ENCODE measurements at regions not wholly inside any gene's neighbourhood (a gene's known extent, or its start where the extent isn't known, plus 50 kb on each side); places are given as distances from the start of the nearest gene placed in this dataset.

DNA sequence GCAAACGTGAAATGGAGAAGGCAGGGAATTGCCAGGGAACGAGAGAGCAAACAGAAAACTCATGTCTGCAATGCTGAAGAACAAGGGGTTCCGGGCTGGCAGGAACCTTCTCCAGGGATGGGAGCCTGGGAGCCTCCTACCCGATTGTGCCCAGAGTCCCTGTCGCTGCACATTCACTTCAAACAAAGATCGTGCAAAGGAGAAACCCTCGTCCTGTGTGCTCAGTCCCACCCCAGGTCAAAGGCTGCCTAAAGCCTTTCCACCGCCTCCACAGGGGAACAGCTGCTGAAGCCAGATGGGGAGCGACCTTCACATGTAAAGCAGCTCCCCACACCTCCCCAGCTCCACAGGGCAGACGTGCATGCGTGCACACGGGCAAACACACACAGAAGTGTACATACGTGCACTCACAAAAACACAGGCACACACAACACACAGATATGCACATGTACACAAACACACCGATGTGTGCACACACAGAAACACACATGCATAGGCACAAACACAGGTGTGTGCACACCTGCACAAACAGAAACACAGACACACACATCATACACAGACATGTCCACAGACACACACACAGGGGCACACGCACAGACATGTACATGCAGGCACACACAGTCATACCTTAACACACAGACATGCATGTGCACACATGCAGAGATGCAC lies 460.1 kb upstream of the SALL3 start:
- DNase-seq (ENCODE audit: low read depth): no peak
- Histone ChIP-seq H3K27me3 (ENCODE audit: control insufficient read depth, insufficient read depth, low read length) (no peaks in the 10 kb centered on the region), H3K36me3 (ENCODE audit: control insufficient read depth, insufficient read depth, low read length) (no peaks in the 10 kb centered on the region), H3K4me3 (ENCODE audit: low read depth, low read length) (no peak overlapping the region)
- TF ChIP-seq, protein P1, sequence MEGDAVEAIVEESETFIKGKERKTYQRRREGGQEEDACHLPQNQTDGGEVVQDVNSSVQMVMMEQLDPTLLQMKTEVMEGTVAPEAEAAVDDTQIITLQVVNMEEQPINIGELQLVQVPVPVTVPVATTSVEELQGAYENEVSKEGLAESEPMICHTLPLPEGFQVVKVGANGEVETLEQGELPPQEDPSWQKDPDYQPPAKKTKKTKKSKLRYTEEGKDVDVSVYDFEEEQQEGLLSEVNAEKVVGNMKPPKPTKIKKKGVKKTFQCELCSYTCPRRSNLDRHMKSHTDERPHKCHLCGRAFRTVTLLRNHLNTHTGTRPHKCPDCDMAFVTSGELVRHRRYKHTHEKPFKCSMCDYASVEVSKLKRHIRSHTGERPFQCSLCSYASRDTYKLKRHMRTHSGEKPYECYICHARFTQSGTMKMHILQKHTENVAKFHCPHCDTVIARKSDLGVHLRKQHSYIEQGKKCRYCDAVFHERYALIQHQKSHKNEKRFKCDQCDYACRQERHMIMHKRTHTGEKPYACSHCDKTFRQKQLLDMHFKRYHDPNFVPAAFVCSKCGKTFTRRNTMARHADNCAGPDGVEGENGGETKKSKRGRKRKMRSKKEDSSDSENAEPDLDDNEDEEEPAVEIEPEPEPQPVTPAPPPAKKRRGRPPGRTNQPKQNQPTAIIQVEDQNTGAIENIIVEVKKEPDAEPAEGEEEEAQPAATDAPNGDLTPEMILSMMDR (IDR thresholded peaks at IDR 0.05; ENCODE audit: insufficient read depth, low read length, poor library complexity, severe bottlenecking): no peak

DNA sequence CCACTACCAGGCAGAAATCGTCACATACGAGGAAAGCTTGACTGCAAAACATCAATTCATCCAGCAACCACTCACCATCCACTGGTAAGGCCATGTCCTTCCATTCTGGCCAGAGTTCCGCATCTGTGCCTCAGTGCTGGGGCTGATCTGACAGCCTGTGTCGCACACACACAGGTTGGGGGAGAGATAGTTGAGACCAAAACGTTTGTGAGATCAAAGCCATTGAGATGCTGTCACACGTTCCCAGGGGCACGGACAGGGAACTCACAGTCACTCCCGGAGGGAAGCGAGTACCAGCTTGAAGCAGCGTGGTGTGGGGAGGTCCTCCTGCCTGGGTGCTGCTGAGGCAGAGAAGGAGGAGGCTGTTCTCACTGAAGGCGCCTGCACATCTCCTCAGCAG lies 458.5 kb upstream of the SALL3 start:
- DNase-seq (ENCODE audit: low read depth): no peak
- TF ChIP-seq, protein P1 (IDR thresholded peaks at IDR 0.05; ENCODE audit: insufficient read depth, low read length, poor library complexity, severe bottlenecking): no peak
- H3K27me3 ChIP-seq (ENCODE audit: control insufficient read depth, insufficient read depth, low read length): no peaks in the 10 kb centered on the region
- H3K36me3 ChIP-seq (ENCODE audit: control insufficient read depth, insufficient read depth, low read length): no peaks in the 10 kb centered on the region
- H3K4me3 ChIP-seq (ENCODE audit: low read depth, low read length): no peak overlapping the region

DNA sequence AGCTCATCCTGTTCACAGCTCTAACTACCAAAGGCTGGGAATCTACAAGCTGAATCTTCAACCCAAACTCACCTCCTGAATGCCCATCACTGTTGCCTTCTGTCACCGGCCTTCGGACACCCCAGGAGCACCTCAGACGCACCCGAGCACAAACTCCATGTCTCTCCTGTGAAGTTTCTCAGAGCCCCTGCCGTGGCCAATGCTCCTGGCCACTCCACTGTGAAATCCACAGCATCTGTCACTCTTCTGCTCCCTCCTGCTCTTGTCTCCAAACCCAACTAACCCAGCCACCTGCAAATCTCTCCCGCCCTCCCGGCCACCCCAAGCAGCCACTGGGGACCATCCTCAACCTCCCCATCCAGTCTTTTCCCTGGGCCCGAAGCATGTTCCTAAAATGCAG lies 457.9 kb upstream of the SALL3 start:
- DNase-seq (ENCODE audit: low read depth): no peak
- Histone ChIP-seq H3K4me3 (ENCODE audit: low read depth, low read length) (no peak overlapping the region), H3K27me3 (ENCODE audit: control insufficient read depth, insufficient read depth, low read length) (no peaks in the 10 kb centered on the region), H3K36me3 (ENCODE audit: control insufficient read depth, insufficient read depth, low read length) (no peaks in the 10 kb centered on the region)
- TF ChIP-seq, protein P1 (IDR thresholded peaks at IDR 0.05; ENCODE audit: insufficient read depth, low read length, poor library complexity, severe bottlenecking): no peak

DNA sequence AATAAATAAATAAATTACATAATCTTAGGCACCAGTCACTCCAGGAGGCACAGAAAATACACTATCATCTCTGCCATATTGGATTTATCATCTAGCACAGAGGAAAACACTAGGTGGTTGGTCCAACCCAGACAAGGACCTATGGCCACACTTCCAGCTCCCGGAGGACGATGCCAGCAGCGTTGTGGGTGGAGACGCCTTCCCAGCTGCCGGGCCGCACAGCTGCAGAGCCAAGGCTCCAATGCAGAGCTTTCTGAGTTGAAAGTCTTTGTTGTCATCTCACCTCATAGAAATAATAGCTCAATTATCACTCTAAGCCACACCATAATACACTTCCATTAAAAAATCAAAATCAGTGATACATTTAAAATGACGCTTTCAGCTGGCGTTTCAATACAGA lies 457.1 kb upstream of the SALL3 start:
- Histone ChIP-seq H3K36me3 (ENCODE audit: control insufficient read depth, insufficient read depth, low read length) (no peaks in the 10 kb centered on the region), H3K4me3 (ENCODE audit: low read depth, low read length) (no peak overlapping the region), H3K27me3 (ENCODE audit: control insufficient read depth, insufficient read depth, low read length) (no peaks in the 10 kb centered on the region)
- TF ChIP-seq, protein P1 (IDR thresholded peaks at IDR 0.05; ENCODE audit: insufficient read depth, low read length, poor library complexity, severe bottlenecking): no peak
- no peak for DNase-seq (ENCODE audit: low read depth)

DNA sequence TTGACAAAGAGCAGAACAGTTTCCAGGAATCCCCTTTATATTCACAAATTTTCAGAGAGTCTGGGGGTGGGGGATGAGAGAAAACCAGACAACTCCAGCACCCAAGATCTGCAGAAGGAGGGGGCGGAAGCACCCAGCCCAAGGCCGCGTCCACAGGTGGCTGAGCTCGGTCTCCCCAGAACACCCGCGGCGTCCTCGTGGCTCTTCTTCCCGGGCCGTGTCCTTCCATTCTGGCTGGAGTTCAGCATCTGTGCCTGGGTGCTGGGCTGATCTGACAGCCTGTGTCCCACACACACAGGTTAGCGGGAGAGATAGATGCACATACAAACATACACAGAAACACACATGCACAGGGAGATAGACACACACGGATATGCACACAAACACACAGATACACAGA lies 455.8 kb upstream of the SALL3 start:
- Histone ChIP-seq H3K27me3 (ENCODE audit: control insufficient read depth, insufficient read depth, low read length) (no peaks in the 10 kb centered on the region), H3K36me3 (ENCODE audit: control insufficient read depth, insufficient read depth, low read length) (no peaks in the 10 kb centered on the region), H3K4me3 (ENCODE audit: low read depth, low read length) (no peak overlapping the region)
- TF ChIP-seq, protein P1 (IDR thresholded peaks at IDR 0.05; ENCODE audit: insufficient read depth, low read length, poor library complexity, severe bottlenecking): no peak
- DNase-seq (ENCODE audit: low read depth): no peak
